H9 (cell line): ENCODE measurements at regions not wholly inside any gene's neighbourhood (a gene's known extent, or its start where the extent isn't known, plus 50 kb on each side); places are given as distances from the start of the nearest gene placed in this dataset.

ENCODE experiments used
- DNase-seq: peaks from one replicate; pipeline ENCODE4 v3.0.0-alpha.2; 2017
- H2AFZ ChIP-seq: one replicate; pipeline ENCODE4 v1.6.1; 2013; ENCODE audit warnings: mild to moderate bottlenecking, low read length, control low read depth, moderate library complexity
- H2AK5ac ChIP-seq: 2 replicates; pipeline ENCODE4 v1.6.1; 2013; ENCODE audit warnings: low read length, control low read depth, mixed read lengths; ENCODE audit not compliant: insufficient read length
- H2BK120ac ChIP-seq: one replicate; pipeline ENCODE4 v1.6.1; 2013; ENCODE audit warnings: low read depth, mild to moderate bottlenecking, low read length, control low read depth, inconsistent platforms; ENCODE audit not compliant: poor library complexity, severe bottlenecking
- H2BK12ac ChIP-seq: 2 replicates; pipeline ENCODE4 v1.6.1; 2013; ENCODE audit warnings: low read length, control low read depth, mixed read lengths, low read depth; ENCODE audit not compliant: insufficient read length
- H2BK15ac ChIP-seq: 2 replicates; pipeline ENCODE4 v1.6.1; 2013; ENCODE audit warnings: low read depth, low read length, control low read depth
- H2BK20ac ChIP-seq: one replicate; pipeline ENCODE4 v1.6.1; 2013; ENCODE audit warnings: low read depth, mild to moderate bottlenecking, low read length, control low read depth, inconsistent platforms; ENCODE audit not compliant: poor library complexity, severe bottlenecking
- H2BK5ac ChIP-seq: 2 replicates; pipeline ENCODE4 v1.6.1; 2013; ENCODE audit warnings: low read length, control low read depth, mixed read lengths; ENCODE audit not compliant: insufficient read length
- H3K14ac ChIP-seq: 2 replicates; pipeline ENCODE4 v1.6.1; 2013; ENCODE audit warnings: low read length, control low read depth; ENCODE audit not compliant: insufficient read depth
- H3K18ac ChIP-seq: 2 replicates; pipeline ENCODE4 v1.6.1; 2013; ENCODE audit warnings: low read depth, mild to moderate bottlenecking, mixed read lengths, low read length, control low read depth; ENCODE audit not compliant: insufficient read length
- H3K23ac ChIP-seq: 2 replicates; pipeline ENCODE4 v1.6.1; 2013; ENCODE audit warnings: low read length, control low read depth, mixed read lengths, low read depth; ENCODE audit not compliant: insufficient read length
- H3K23me2 ChIP-seq: 2 replicates; pipeline ENCODE4 v1.6.1; 2013; ENCODE audit warnings: low read depth, mild to moderate bottlenecking, mixed read lengths, low read length, control low read depth; ENCODE audit not compliant: insufficient read length, poor library complexity, severe bottlenecking
- H3K27ac ChIP-seq: 2 replicates; pipeline ENCODE4 v1.5.1; 2013; ENCODE audit warnings: low read length, control low read depth, mixed read lengths, low read depth; ENCODE audit not compliant: insufficient read length
- H3K27me3 ChIP-seq: 2 replicates; pipeline ENCODE4 v1.6.1; 2013; ENCODE audit warnings: low read length, control low read depth, inconsistent platforms; ENCODE audit not compliant: insufficient read depth
- H3K4ac ChIP-seq: 2 replicates; pipeline ENCODE4 v1.6.1; 2013; ENCODE audit warnings: low read depth, mild to moderate bottlenecking, control low read depth, inconsistent platforms, low read length, moderate library complexity
- H3K4me1 ChIP-seq: 2 replicates; pipeline ENCODE4 v1.6.1; 2013; ENCODE audit warnings: low read length, control low read depth, inconsistent platforms; ENCODE audit not compliant: insufficient read depth
- H3K4me2 ChIP-seq: 2 replicates; pipeline ENCODE4 v1.6.1; 2013; ENCODE audit warnings: low read length, control low read depth, mixed read lengths; ENCODE audit not compliant: insufficient read length, insufficient read depth
- H3K56ac ChIP-seq: 2 replicates; pipeline ENCODE4 v1.6.1; 2013; ENCODE audit warnings: low read depth, mild to moderate bottlenecking, mixed read lengths, low read length, control low read depth; ENCODE audit not compliant: insufficient read length
- H3K79me1 ChIP-seq: 2 replicates; pipeline ENCODE4 v1.6.1; 2013; ENCODE audit warnings: low read depth, mild to moderate bottlenecking, moderate library complexity, low read length, control low read depth, inconsistent platforms; ENCODE audit not compliant: insufficient read depth, poor library complexity, severe bottlenecking
- H3K79me2 ChIP-seq: 2 replicates; pipeline ENCODE4 v1.6.1; 2013; ENCODE audit warnings: low read length, control low read depth, inconsistent platforms; ENCODE audit not compliant: insufficient read depth
- H3K9ac ChIP-seq: 2 replicates; pipeline ENCODE4 v1.6.1; 2013; ENCODE audit warnings: low read length, control low read depth, mixed read lengths; ENCODE audit not compliant: insufficient read length; ENCODE audit errors: extremely low read depth
- H3K9me3 ChIP-seq: one replicate; pipeline ENCODE4 v1.6.1; 2013; ENCODE audit warnings: low read depth, low read length, inconsistent platforms; ENCODE audit not compliant: control insufficient read depth
- H3T11ph ChIP-seq: one replicate; pipeline ENCODE4 v1.6.1; 2013; ENCODE audit warnings: mild to moderate bottlenecking, low read length, control low read depth, inconsistent platforms
- H4K20me1 ChIP-seq: one replicate; pipeline ENCODE4 v1.6.1; 2013; ENCODE audit not compliant: control insufficient read depth, insufficient read length, insufficient read depth
- H4K5ac ChIP-seq: 2 replicates; pipeline ENCODE4 v1.6.1; 2013; ENCODE audit warnings: low read depth, mild to moderate bottlenecking, mixed read lengths, low read length, control low read depth; ENCODE audit not compliant: insufficient read length
- H4K8ac ChIP-seq: replicated peaks from 2 replicates; pipeline ENCODE4 v1.6.1; 2013; ENCODE audit warnings: low read length, control low read depth, mixed read lengths, low read depth; ENCODE audit not compliant: insufficient read length
- H4K91ac ChIP-seq: 2 replicates; pipeline ENCODE4 v1.6.1; 2013; ENCODE audit warnings: low read depth, mild to moderate bottlenecking, moderate library complexity, mixed read lengths, low read length, control low read depth; ENCODE audit not compliant: insufficient read length
- H3K27ac Mint-ChIP-seq, 3 experiments: 2 replicates in 2 of 3; 3 replicates in 1 of 3; pipeline ENCODE4 v1.8.0; 2020 to 2021; ENCODE audit warnings: mixed read lengths in 3 of 3, mild to moderate bottlenecking in 1 of 3, moderate library complexity in 1 of 3
- H3K27me3 Mint-ChIP-seq: 2 replicates; pipeline ENCODE4 v1.8.0; 2021; ENCODE audit warnings: low read depth, mild to moderate bottlenecking, moderate library complexity, mixed read lengths
- H3K36me3 Mint-ChIP-seq, 3 experiments: 2 replicates in 2 of 3; 3 replicates in 1 of 3; pipeline ENCODE4 v1.8.0; 2020 to 2021; ENCODE audit warnings: low read depth in 3 of 3, mixed read lengths in 3 of 3; ENCODE audit not compliant: insufficient read depth in 1 of 3
- H3K4me1 Mint-ChIP-seq, 2 experiments: 2 replicates each; pipeline ENCODE4 v1.8.0; 2020; ENCODE audit warnings: mixed read lengths in 2 of 2
- H3K4me3 Mint-ChIP-seq, 2 experiments: 2 replicates in 1 of 2; 3 replicates in 1 of 2; pipeline ENCODE4 v1.8.0; 2020 to 2021; ENCODE audit warnings: mild to moderate bottlenecking in 2 of 2, mixed read lengths in 2 of 2, moderate library complexity in 1 of 2
- H3K9me3 Mint-ChIP-seq, 2 experiments: 2 replicates in 1 of 2; 3 replicates in 1 of 2; pipeline ENCODE4 v1.8.0; 2020; ENCODE audit warnings: mild to moderate bottlenecking in 2 of 2, mixed read lengths in 2 of 2, moderate library complexity in 1 of 2
- CTCF ChIP-seq: fragments of 200-600 bp; sonication (generic); conservative IDR thresholded peaks from 3 replicates; pipeline ENCODE4 v1.8.0; 2021; ENCODE audit warnings: antibody characterized with exemption, mild to moderate bottlenecking
- WGBS: extraction: QIAGEN DNeasy Blood & Tissue Kit; methylation state at CpG from one replicate; pipeline ENCODE4 v1.1.7; 2013; ENCODE audit warnings: missing lambda C conversion rate, low lambda C conversion rate, mixed read lengths; ENCODE audit not compliant: insufficient read length; ENCODE audit errors: extremely low coverage; 5-methylcytosine and 5-hydroxymethylcytosine counted together

- Mint-ChIP-seq H3K9me3 (peaks cover under 1 to 24% of the 10 kb centered on the region in 2 experiments; a peak in 4 of 5 replicates), H3K27ac (no peak overlapping the region), H3K27me3 (no peaks in the 10 kb centered on the region; the same call in 1 of the 2 replicates), H3K4me3 (no peak overlapping the region), H3K36me3 (peaks cover 9 to 25% (median 18%) of the 10 kb centered on the region in 3 experiments), H3K4me1 (peaks cover 0 to 15% of the 10 kb centered on the region in 2 experiments; a peak in 2 of 4 replicates)
- no peak overlapping the region for H2BK5ac ChIP-seq
- H3K23ac ChIP-seq, result no peak overlapping the region
- no peak overlapping the region for H2BK120ac ChIP-seq
- no peak overlapping the region for H2BK15ac ChIP-seq
- no CpG with 5 or more reads among the region's 2 CpGs for WGBS
- H3K9me3 ChIP-seq, result no peaks in the 10 kb centered on the region
- H3K27ac ChIP-seq, result no peak overlapping the region
- no peak overlapping the region for H2BK20ac ChIP-seq
- H3K14ac ChIP-seq, result no peak overlapping the region
- no peak overlapping the region for H2BK12ac ChIP-seq
- no peak overlapping the region for H3K9ac ChIP-seq
- no peaks in the 10 kb centered on the region for H4K20me1 ChIP-seq
- H3K4me2 ChIP-seq, result no peak overlapping the region
- no peak overlapping the region for H4K8ac ChIP-seq
- no peaks in the 10 kb centered on the region for H3K79me1 ChIP-seq
- H3K23me2 ChIP-seq, result no peaks in the 10 kb centered on the region
- H3K56ac ChIP-seq, result no peak overlapping the region
- H3T11ph ChIP-seq, result no peak overlapping the region
- no peaks in the 10 kb centered on the region for H3K79me2 ChIP-seq
- H2AFZ ChIP-seq, result no peak overlapping the region
- H3K4me1 ChIP-seq, result no peaks in the 10 kb centered on the region
- no peak overlapping the region for H2AK5ac ChIP-seq
- DNase-seq, result no peak
- no peak overlapping the region for H3K4ac ChIP-seq
- H4K5ac ChIP-seq, result no peak overlapping the region
- TF ChIP-seq CTCF, result no peak
- H3K27me3 ChIP-seq, result no peaks in the 10 kb centered on the region
- no peak overlapping the region for H3K18ac ChIP-seq
- no peak overlapping the region for H4K91ac ChIP-seq
Measured at GRCh38 chr13:84648069-84648640, 765.9 kb upstream of the SLITRK1 start.
